Ishikawa (cell line): ENCODE measurements at regions not wholly inside any gene's neighbourhood (a gene's known extent, or its start where the extent isn't known, plus 50 kb on each side); places are given as distances from the start of the nearest gene placed in this dataset.

ENCODE experiments used
- CEBPB ChIP-seq: IDR thresholded peaks from 2 replicates; pipeline ENCODE4 v1.6.1; 2012
- CREB1 ChIP-seq: IDR thresholded peaks from 2 replicates; pipeline ENCODE4 v1.6.1; 2012; ENCODE audit warnings: low read depth
- EGR1 ChIP-seq: IDR thresholded peaks from 2 replicates; pipeline ENCODE4 v1.6.1; 2012
- EP300 ChIP-seq: IDR thresholded peaks from 2 replicates; pipeline ENCODE4 v1.6.1; 2012; ENCODE audit warnings: borderline replicate concordance
- FOXM1 ChIP-seq: IDR thresholded peaks from 2 replicates; pipeline ENCODE4 v1.6.1; 2012; ENCODE audit warnings: low read depth, borderline replicate concordance
- NFIC ChIP-seq: IDR thresholded peaks from 2 replicates; pipeline ENCODE4 v1.6.1; 2012
- RAD21 ChIP-seq: IDR thresholded peaks from 2 replicates; pipeline ENCODE4 v1.6.1; 2012; ENCODE audit warnings: low read depth
- TAF1 ChIP-seq: IDR thresholded peaks from 2 replicates; pipeline ENCODE4 v1.6.1; 2012; ENCODE audit warnings: low read depth, mild to moderate bottlenecking
- TCF12 ChIP-seq: IDR thresholded peaks from 2 replicates; pipeline ENCODE4 v1.6.1; 2012; ENCODE audit warnings: low read depth
- TEAD4 ChIP-seq: IDR thresholded peaks from 2 replicates; pipeline ENCODE4 v1.6.1; 2012
- USF1 ChIP-seq: IDR thresholded peaks from 2 replicates; pipeline ENCODE4 v1.6.1; 2012
- YY1 ChIP-seq: IDR thresholded peaks from 2 replicates; pipeline ENCODE4 v1.6.1; 2012; ENCODE audit warnings: low read depth
- ZBTB7A ChIP-seq: IDR thresholded peaks from 2 replicates; pipeline ENCODE4 v1.6.1; 2012; ENCODE audit warnings: low read depth
- TF ChIP-seq, protein P1 (sequence below): IDR thresholded peaks from 2 replicates; pipeline ENCODE4 v1.6.1; 2012; ENCODE audit warnings: low read depth, mild to moderate bottlenecking
- TF ChIP-seq, protein P2 (sequence below): IDR thresholded peaks from 2 replicates; pipeline ENCODE4 v1.6.1; 2012

- TF ChIP-seq CREB1: no peak
- TF ChIP-seq CEBPB: no peak
- no peak for TF ChIP-seq NFIC
- no peak for TF ChIP-seq EGR1
- no peak for TF ChIP-seq TAF1
- no peak for TF ChIP-seq EP300
- TF ChIP-seq ZBTB7A: no peak
- TF ChIP-seq, protein P1, sequence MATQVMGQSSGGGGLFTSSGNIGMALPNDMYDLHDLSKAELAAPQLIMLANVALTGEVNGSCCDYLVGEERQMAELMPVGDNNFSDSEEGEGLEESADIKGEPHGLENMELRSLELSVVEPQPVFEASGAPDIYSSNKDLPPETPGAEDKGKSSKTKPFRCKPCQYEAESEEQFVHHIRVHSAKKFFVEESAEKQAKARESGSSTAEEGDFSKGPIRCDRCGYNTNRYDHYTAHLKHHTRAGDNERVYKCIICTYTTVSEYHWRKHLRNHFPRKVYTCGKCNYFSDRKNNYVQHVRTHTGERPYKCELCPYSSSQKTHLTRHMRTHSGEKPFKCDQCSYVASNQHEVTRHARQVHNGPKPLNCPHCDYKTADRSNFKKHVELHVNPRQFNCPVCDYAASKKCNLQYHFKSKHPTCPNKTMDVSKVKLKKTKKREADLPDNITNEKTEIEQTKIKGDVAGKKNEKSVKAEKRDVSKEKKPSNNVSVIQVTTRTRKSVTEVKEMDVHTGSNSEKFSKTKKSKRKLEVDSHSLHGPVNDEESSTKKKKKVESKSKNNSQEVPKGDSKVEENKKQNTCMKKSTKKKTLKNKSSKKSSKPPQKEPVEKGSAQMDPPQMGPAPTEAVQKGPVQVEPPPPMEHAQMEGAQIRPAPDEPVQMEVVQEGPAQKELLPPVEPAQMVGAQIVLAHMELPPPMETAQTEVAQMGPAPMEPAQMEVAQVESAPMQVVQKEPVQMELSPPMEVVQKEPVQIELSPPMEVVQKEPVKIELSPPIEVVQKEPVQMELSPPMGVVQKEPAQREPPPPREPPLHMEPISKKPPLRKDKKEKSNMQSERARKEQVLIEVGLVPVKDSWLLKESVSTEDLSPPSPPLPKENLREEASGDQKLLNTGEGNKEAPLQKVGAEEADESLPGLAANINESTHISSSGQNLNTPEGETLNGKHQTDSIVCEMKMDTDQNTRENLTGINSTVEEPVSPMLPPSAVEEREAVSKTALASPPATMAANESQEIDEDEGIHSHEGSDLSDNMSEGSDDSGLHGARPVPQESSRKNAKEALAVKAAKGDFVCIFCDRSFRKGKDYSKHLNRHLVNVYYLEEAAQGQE: no peak
- no peak for TF ChIP-seq RAD21
- no peak for TF ChIP-seq USF1
- no peak for TF ChIP-seq TEAD4
- TF ChIP-seq YY1: no peak
- TF ChIP-seq FOXM1: no peak
- TF ChIP-seq, protein P2, sequence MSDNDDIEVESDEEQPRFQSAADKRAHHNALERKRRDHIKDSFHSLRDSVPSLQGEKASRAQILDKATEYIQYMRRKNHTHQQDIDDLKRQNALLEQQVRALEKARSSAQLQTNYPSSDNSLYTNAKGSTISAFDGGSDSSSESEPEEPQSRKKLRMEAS: no peak
- no peak for TF ChIP-seq TCF12
Observed at GRCh38 chr2:15692551-15693377, 101.1 kb downstream of the DDX1 start.

GRCh38 chr2:15693382-15693781 lies 101.7 kb downstream of the DDX1 start:
- TF ChIP-seq CEBPB: no peak
- no peak for TF ChIP-seq TAF1
- TF ChIP-seq, protein P1: no peak
- no peak for TF ChIP-seq EP300
- TF ChIP-seq YY1: no peak

GRCh38 chr2:15693926-15694588 lies 102.4 kb downstream of the DDX1 start:
- TF ChIP-seq CREB1 (no peak), FOXM1 (no peak), ZBTB7A (no peak), USF1 (no peak), TCF12 (no peak), CEBPB (no peak), NFIC (no peak), RAD21 (no peak)
- TF ChIP-seq, protein P2: no peak
- TF ChIP-seq, protein P1: no peak

- TF ChIP-seq USF1: no peak
- no peak for TF ChIP-seq RAD21
- no peak for TF ChIP-seq TCF12
- no peak for TF ChIP-seq ZBTB7A
- TF ChIP-seq, protein P2: no peak
- TF ChIP-seq, protein P1: no peak
- no peak for TF ChIP-seq EGR1
- no peak for TF ChIP-seq TAF1
Observed at GRCh38 chr2:15694589-15694986, 102.9 kb downstream of the DDX1 start.
